ENCODE measurements at regions not wholly inside any gene's neighbourhood (a gene's known extent, or its start where the extent isn't known, plus 50 kb on each side); places are given as distances from the start of the nearest gene placed in this dataset.
"Not testable (repeated sequence)": the region's sequence is repeated elsewhere in the genome, so short reads cannot be mapped to it uniquely, and the experiment has no call there.

- no peak for DNase-seq (ENCODE audit: low read depth)
- no peak for TF ChIP-seq CTCF (IDR thresholded peaks at IDR 0.05; ENCODE audit: insufficient read depth, low read length)
- no peak overlapping the region for H3K4me3 ChIP-seq (ENCODE audit: low read depth, low read length)
Observed at GRCh38 chr2:22958308-22958707, 426.7 kb upstream of the KLHL29 start.

DNA sequence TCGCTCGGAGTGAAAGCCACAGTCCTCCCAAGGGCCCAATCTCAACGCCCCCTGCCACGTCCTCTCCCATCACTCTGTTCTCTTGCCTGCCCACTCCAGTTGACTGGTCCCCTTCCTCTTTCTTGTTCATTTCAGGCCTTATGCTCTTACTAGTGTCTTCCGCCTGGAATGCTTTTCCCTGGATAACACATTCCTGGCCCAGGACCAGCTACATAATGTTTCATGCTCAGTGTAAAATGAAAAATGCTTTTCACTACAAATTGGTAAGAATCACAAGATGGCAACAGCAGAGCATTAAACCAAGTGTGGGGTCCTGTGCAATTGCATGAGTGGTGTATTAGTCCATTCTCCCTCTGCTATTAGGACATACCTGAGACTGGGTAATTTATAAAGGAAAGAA lies 417.2 kb upstream of the KLHL29 start:
- TF ChIP-seq CTCF (IDR thresholded peaks at IDR 0.05; ENCODE audit: insufficient read depth, low read length), result no peak
- no peak for DNase-seq (ENCODE audit: low read depth)
- H3K4me3 ChIP-seq (ENCODE audit: low read depth, low read length), result no peak overlapping the region

GRCh38 chr2:22970284-22970975 lies 414.5 kb upstream of the KLHL29 start:
- no peak overlapping the region for H3K4me3 ChIP-seq (ENCODE audit: low read depth, low read length)
- no peak for TF ChIP-seq CTCF (IDR thresholded peaks at IDR 0.05; ENCODE audit: insufficient read depth, low read length)
- DNase-seq (ENCODE audit: low read depth), result no peak

DNA sequence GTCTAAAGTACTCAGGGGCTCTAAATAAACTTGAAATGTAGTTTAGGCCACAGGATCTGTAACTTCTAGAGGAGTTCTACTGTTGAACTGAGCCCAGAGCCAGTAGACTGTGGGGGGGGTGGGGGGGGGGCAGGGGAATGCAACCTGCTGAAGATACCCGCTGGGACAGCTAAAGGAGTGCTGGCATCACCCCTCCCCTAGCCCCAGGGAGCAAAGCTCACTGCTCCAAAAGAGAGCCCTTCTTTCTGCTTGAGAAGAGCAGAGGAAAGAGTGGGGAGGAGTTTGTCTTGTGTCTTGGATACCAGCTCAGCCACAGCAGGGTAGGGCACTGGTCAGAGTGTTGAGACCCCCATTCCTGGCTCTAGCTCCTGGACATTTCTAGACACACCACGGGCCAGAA lies 414.0 kb upstream of the KLHL29 start:
- TF ChIP-seq CTCF (IDR thresholded peaks at IDR 0.05; ENCODE audit: insufficient read depth, low read length), result no peak
- no peak for DNase-seq (ENCODE audit: low read depth)
- no peak overlapping the region for H3K4me3 ChIP-seq (ENCODE audit: low read depth, low read length)

GRCh38 chr2:22981785-22982184 lies 403.2 kb upstream of the KLHL29 start:
- no peak for DNase-seq (ENCODE audit: low read depth)
- no peak for TF ChIP-seq CTCF (IDR thresholded peaks at IDR 0.05; ENCODE audit: insufficient read depth, low read length)

DNA sequence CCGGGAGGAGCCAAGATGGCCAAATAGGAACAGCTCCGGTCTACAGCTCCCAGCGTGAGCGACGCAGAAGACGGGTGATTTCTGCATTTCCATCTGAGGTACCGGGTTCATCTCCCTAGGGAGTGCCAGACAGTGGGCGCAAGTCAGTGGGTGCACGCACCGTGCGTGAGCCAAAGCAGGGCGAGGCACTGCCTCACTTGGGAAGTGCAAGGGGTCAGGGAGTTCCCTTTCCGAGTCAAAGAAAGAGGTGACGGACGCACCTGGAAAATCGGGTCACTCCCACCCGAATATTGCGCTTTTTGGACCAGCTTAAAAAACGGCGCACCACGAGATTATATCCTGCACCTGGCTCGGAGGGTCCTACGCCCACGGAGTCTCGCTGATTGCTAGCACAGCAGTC lies 400.8 kb upstream of the KLHL29 start:
- not testable (repeated sequence) for H3K4me3 ChIP-seq (ENCODE audit: low read depth, low read length); DNase-seq (ENCODE audit: low read depth)

More at GRCh38 chr2:22981785-22982184, 403.2 kb upstream of the KLHL29 start:
- no peak overlapping the region for H3K4me3 ChIP-seq (ENCODE audit: low read depth, low read length)

- TF ChIP-seq CTCF (IDR thresholded peaks at IDR 0.05; ENCODE audit: insufficient read depth, low read length), result no peak
Observed at GRCh38 chr2:22990246-22990645, 394.7 kb upstream of the KLHL29 start.

More at GRCh38 chr2:22990246-22990645, 394.7 kb upstream of the KLHL29 start:
- H3K4me3 ChIP-seq (ENCODE audit: low read depth, low read length), result no peak overlapping the region
- DNase-seq (ENCODE audit: low read depth), result no peak

All from fibroblast of the aortic adventitia (primary cell).